H1 (cell line): ENCODE measurements at regions not wholly inside any gene's neighbourhood (a gene's known extent, or its start where the extent isn't known, plus 50 kb on each side); places are given as distances from the start of the nearest gene placed in this dataset.

Source experiments
- CTCF ChIA-PET: fragments of 300-600 bp; sonication (Branson Sonifier 250); formaldehyde crosslinking; loops from one replicate; lab custom pipeline; 2021; ENCODE audit not compliant: partially characterized antibody; lab: Charles Lee
- POLR2A ChIA-PET: fragments of 300-600 bp; sonication (Branson Sonifier 250); formaldehyde crosslinking; loops from one replicate; lab custom pipeline; 2021; ENCODE audit warnings: inconsistent platforms; ENCODE audit not compliant: partially characterized antibody; lab: Charles Lee
- DNase-seq, 2 experiments: peaks; one replicate each; pipeline versions ENCODE4 v3.0.0 to v3.0.0-alpha.2; 2010 to 2022; ENCODE audit warnings: low spot score in 2 of 2, low read depth in 1 of 2, mixed read lengths in 1 of 2
- FAIRE-seq: peaks from 2 replicates; lab custom pipeline; 2011; peaks lifted over from hg19 to GRCh38; lab: Jason Lieb, UNC
- H2AFZ ChIP-seq: 2 replicates; pipeline ENCODE4 v1.8.1; 2012; ENCODE audit warnings: low read length, inconsistent platforms
- H2AK5ac ChIP-seq: 2 replicates; pipeline ENCODE4 v1.6.1; 2013; ENCODE audit warnings: low read depth, low read length
- H2BK120ac ChIP-seq: replicated peaks from 2 replicates; pipeline ENCODE3; 2013; ENCODE audit warnings: low read depth, low read length, inconsistent platforms
- H2BK12ac ChIP-seq: 2 replicates; pipeline ENCODE4 v1.6.1; 2013; ENCODE audit warnings: low read depth, low read length
- H2BK15ac ChIP-seq: 2 replicates; pipeline ENCODE4 v1.6.1; 2013; ENCODE audit warnings: low read length
- H2BK20ac ChIP-seq: 2 replicates; pipeline ENCODE4 v1.6.1; 2013; ENCODE audit warnings: low read length
- H2BK5ac ChIP-seq: 2 replicates; pipeline ENCODE4 v1.6.1; 2013; ENCODE audit warnings: low read depth, low read length
- H3K14ac ChIP-seq: 2 replicates; pipeline ENCODE4 v1.6.1; 2013; ENCODE audit warnings: inconsistent platforms; ENCODE audit not compliant: insufficient read length
- H3K18ac ChIP-seq: 2 replicates; pipeline ENCODE4 v1.6.1; 2013; ENCODE audit warnings: low read length; ENCODE audit errors: extremely low read depth
- H3K23ac ChIP-seq: 2 replicates; pipeline ENCODE4 v1.6.1; 2013; ENCODE audit warnings: inconsistent platforms; ENCODE audit not compliant: insufficient read length
- H3K23me2 ChIP-seq: 2 replicates; pipeline ENCODE4 v1.6.1; 2013; ENCODE audit warnings: low read depth, low read length
- H3K27ac ChIP-seq: 2 replicates; pipeline ENCODE4 v1.6.1; 2011; ENCODE audit warnings: low read depth, low read length, inconsistent platforms
- H3K27me3 ChIP-seq, 4 experiments: replicated peaks in 1 of 4; 1 replicate in 1 of 4; 2 replicates in 3 of 4; pipeline versions ENCODE4 v1.6.1 to v1.8.1; 2011 to 2013; ENCODE audit warnings: low read length in 3 of 4, mild to moderate bottlenecking in 3 of 4, inconsistent platforms in 2 of 4, mixed read lengths in 2 of 4, moderate library complexity in 1 of 4; ENCODE audit not compliant: control insufficient read depth in 3 of 4, insufficient read depth in 3 of 4; ENCODE audit errors: extremely low read depth in 1 of 4
- H3K36me3 ChIP-seq, 4 experiments: 2 replicates each; pipeline versions ENCODE4 v1.6.1 to v1.8.1; 2011 to 2013; ENCODE audit warnings: mild to moderate bottlenecking in 4 of 4, low read length in 3 of 4, moderate library complexity in 2 of 4, control low read depth in 1 of 4, inconsistent platforms in 1 of 4; ENCODE audit not compliant: insufficient read depth in 4 of 4, control insufficient read depth in 2 of 4
- H3K4ac ChIP-seq: replicated peaks from 2 replicates; pipeline ENCODE3; 2013; ENCODE audit warnings: low read length, low read depth, mixed read lengths, inconsistent platforms; ENCODE audit not compliant: insufficient read length
- H3K4me1 ChIP-seq, 4 experiments: replicated peaks in 1 of 4; 1 replicate in 1 of 4; 2 replicates in 3 of 4; pipeline versions ENCODE4 v1.6.1 to v1.8.1; 2011 to 2013; ENCODE audit warnings: low read length in 3 of 4, inconsistent platforms in 2 of 4, mixed read lengths in 1 of 4; ENCODE audit not compliant: insufficient read depth in 4 of 4, control insufficient read depth in 3 of 4
- H3K4me2 ChIP-seq, 2 experiments: 2 replicates each; pipeline versions ENCODE4 v1.6.1 to v1.8.1; 2011 to 2013; ENCODE audit warnings: low read depth in 2 of 2, low read length in 2 of 2, control low read depth in 1 of 2, inconsistent platforms in 1 of 2, mild to moderate bottlenecking in 1 of 2; ENCODE audit not compliant: insufficient read depth in 1 of 2
- H3K4me3 ChIP-seq, 4 experiments: fragments of 200-600, 300-600 bp in 1 of 4; sonication (generic), shearing (Covaris generic), sonication (Bioruptor Twin) in 1 of 4; 2 replicates each; pipeline versions ENCODE4 v1.5.1 to v1.8.1; 2011 to 2016; ENCODE audit warnings: low read length in 4 of 4, low read depth in 3 of 4, control low read depth in 2 of 4, inconsistent platforms in 2 of 4, mild to moderate bottlenecking in 2 of 4, mixed read lengths in 1 of 4, moderate library complexity in 1 of 4; ENCODE audit not compliant: insufficient read depth in 2 of 4; ENCODE audit errors: extremely low read depth in 1 of 4
- H3K56ac ChIP-seq: replicated peaks from 2 replicates; pipeline ENCODE3; 2013; ENCODE audit warnings: low read depth, mild to moderate bottlenecking, mixed read lengths, low read length, inconsistent platforms; ENCODE audit not compliant: insufficient read length
- H3K79me1 ChIP-seq: 2 replicates; pipeline ENCODE4 v1.6.1; 2013; ENCODE audit warnings: low read depth, low read length, control low read depth
- H3K79me2 ChIP-seq, 2 experiments: 2 replicates each; pipeline versions ENCODE4 v1.6.1 to v1.8.1; 2012 to 2013; ENCODE audit warnings: low read length in 2 of 2, mild to moderate bottlenecking in 2 of 2, inconsistent platforms in 1 of 2; ENCODE audit not compliant: insufficient read depth in 2 of 2, control insufficient read depth in 1 of 2
- H3K9ac ChIP-seq, 4 experiments: replicated peaks in 1 of 4; 1 replicate in 1 of 4; 2 replicates in 3 of 4; pipeline versions ENCODE4 v1.6.1 to v1.8.1; 2011 to 2013; ENCODE audit warnings: low read depth in 3 of 4, low read length in 3 of 4, control low read depth in 2 of 4, mild to moderate bottlenecking in 2 of 4, moderate library complexity in 2 of 4, inconsistent platforms in 1 of 4; ENCODE audit errors: extremely low read depth in 1 of 4
- H3K9me3 ChIP-seq, 2 experiments: 2 replicates each; pipeline versions ENCODE4 v1.6.1 to v1.8.1; 2012 to 2013; ENCODE audit warnings: mild to moderate bottlenecking in 2 of 2, moderate library complexity in 2 of 2, control low read depth in 1 of 2, inconsistent platforms in 1 of 2, low read depth in 1 of 2, low read length in 1 of 2, mixed read lengths in 1 of 2; ENCODE audit not compliant: insufficient read depth in 2 of 2
- H4K20me1 ChIP-seq, 2 experiments: replicated peaks in 1 of 2; 2 replicates each; pipeline versions ENCODE3 to v1.8.1; 2011 to 2013; ENCODE audit warnings: inconsistent platforms in 2 of 2, low read length in 2 of 2, mild to moderate bottlenecking in 1 of 2; ENCODE audit not compliant: insufficient read depth in 2 of 2, control insufficient read depth in 1 of 2
- H4K5ac ChIP-seq: 2 replicates; pipeline ENCODE4 v1.6.1; 2013; ENCODE audit warnings: low read length, low read depth, mixed read lengths, inconsistent platforms; ENCODE audit not compliant: insufficient read length
- H4K8ac ChIP-seq: 2 replicates; pipeline ENCODE4 v1.8.0; 2013; ENCODE audit warnings: mild to moderate bottlenecking, moderate library complexity, low read length, inconsistent platforms; ENCODE audit not compliant: insufficient read depth; ENCODE audit errors: extremely low read depth
- H4K91ac ChIP-seq: replicated peaks from 2 replicates; pipeline ENCODE3; 2013; ENCODE audit warnings: low read length, mixed read lengths, inconsistent platforms; ENCODE audit not compliant: insufficient read length
- SP4 ChIP-seq: IDR thresholded peaks from 2 replicates; pipeline ENCODE4 v1.6.1; 2012; ENCODE audit warnings: low read length, inconsistent platforms
- ZNF274 ChIP-seq: IDR thresholded peaks from 2 replicates; pipeline ENCODE4 v1.7.0; 2012; ENCODE audit warnings: low read length, borderline replicate concordance; ENCODE audit errors: extremely low read depth
- WGBS, 2 experiments: shearing (Covaris generic) in 1 of 2; methylation state at CpG; one replicate each; pipeline versions ENCODE4 v1.1.6 to v1.1.7; 2013 to 2015; ENCODE audit warnings: low lambda C conversion rate in 2 of 2, mixed read lengths in 2 of 2, inconsistent platforms in 1 of 2, low coverage in 1 of 2, missing lambda C conversion rate in 1 of 2; ENCODE audit not compliant: insufficient replicate concordance in 2 of 2, insufficient coverage in 1 of 2, insufficient read length in 1 of 2; ENCODE audit errors: extremely low coverage in 1 of 2, missing lambda C conversion rate in 1 of 2; 5-methylcytosine and 5-hydroxymethylcytosine counted together

DNA sequence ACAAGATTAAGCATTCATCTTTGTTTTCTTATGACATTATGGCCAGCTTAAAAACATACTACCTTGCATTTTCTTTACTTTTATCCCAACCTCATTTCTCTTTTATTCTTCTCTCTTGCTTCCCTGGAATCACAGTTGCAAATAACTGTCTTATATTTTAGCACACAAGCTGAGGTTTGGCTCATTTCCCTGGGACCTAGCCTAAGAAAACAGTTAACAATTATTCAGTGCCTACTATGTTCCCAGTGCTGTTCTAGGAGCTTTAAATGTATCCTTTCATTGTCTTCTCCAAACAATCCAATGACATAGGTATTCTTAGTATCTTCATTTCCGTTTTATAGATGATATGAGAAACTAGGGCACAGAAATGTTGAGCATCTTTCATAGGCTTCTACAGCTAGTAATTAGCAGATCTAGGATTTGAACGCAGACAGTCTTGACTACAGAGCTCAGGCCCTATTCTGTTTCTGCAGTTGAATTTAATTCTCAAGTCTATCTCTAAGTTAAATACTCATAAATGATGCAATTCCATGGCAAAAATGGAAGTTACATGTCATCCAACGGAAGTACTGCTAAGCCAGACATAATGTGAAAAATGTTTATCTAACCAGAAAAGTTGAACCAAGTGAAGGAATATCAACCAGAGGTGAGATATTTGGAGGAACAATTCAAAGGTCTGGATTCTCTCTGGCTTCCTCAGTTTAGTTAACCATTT lies 52.3 kb upstream of the MTAP start:
- Histone ChIP-seq H2AK5ac (no peak overlapping the region), H2BK5ac (no peak overlapping the region), H2AFZ (no peak overlapping the region), H2BK120ac (no peak overlapping the region), H3K14ac (no peak overlapping the region), H3K79me1 (no peaks in the 10 kb centered on the region), H3K4me1 (peaks cover 0 to 2% (median 0%) of the 10 kb centered on the region in 4 experiments; a peak in 1 of 7 replicates), H2BK20ac (no peak overlapping the region), H3K4me2 (no peak overlapping the region), H3K36me3 (no peaks in the 10 kb centered on the region), H3K23ac (no peak overlapping the region), H2BK15ac (no peak overlapping the region), H4K8ac (no peak overlapping the region), H3K56ac (no peak overlapping the region), H3K9me3 (no peaks in the 10 kb centered on the region), H3K27me3 (peaks cover 61 to 98% (median 91%) of the 10 kb centered on the region in 4 experiments), H3K4me3 (no peak overlapping the region), H4K5ac (no peak overlapping the region), H4K91ac (no peak overlapping the region), H3K79me2 (no peaks in the 10 kb centered on the region), H3K9ac (no peak overlapping the region), H2BK12ac (no peak overlapping the region), H3K27ac (no peak overlapping the region), H3K18ac (no peak overlapping the region), H3K23me2 (no peaks in the 10 kb centered on the region), H3K4ac (no peak overlapping the region), H4K20me1 (peaks cover 6 to 11% of the 10 kb centered on the region in 2 experiments)
- 52% methylated on average over 3 of the region's 3 CpGs; no CpG with 5 or more reads in 1 of the 2 experiments for WGBS, 2 experiments
- TF ChIP-seq SP4 (no peak), ZNF274 (no peak)
- FAIRE-seq (no peak), DNase-seq (no peak)
- ChIA-PET CTCF (interaction anchor here (0.7 to 2.3 kb wide), 7 partner anchors 13 to 556 kb away, joined by 3 to 10 read pairs (median 3); no protein-coding TSS in a partner anchor), POLR2A (no interaction called here)
